PC-9 (cell line): ENCODE measurements at regions not wholly inside any gene's neighbourhood (a gene's known extent, or its start where the extent isn't known, plus 50 kb on each side); places are given as distances from the start of the nearest gene placed in this dataset.

Experiments used
- BruUV-seq: library from RNA; stranded (reverse); fragments of 400-500 nt; replicated peaks from 2 replicates; lab custom pipeline; 2021; lab: Mats Ljungman, UMichigan
- CTCF ChIA-PET: fragments of 300-600 bp; sonication (Branson Sonifier 250); formaldehyde crosslinking; loops from one replicate; lab custom pipeline; 2022; ENCODE audit warnings: antibody characterized with exemption; lab: Charles Lee
- POLR2A ChIA-PET: fragments of 300-600 bp; sonication (Branson Sonifier 250); formaldehyde crosslinking; loops from one replicate; lab custom pipeline; 2022; ENCODE audit warnings: antibody characterized with exemption; ENCODE audit not compliant: unreplicated experiment; lab: Charles Lee
- DNase-seq, 2 experiments: peaks; one replicate each; pipeline versions ENCODE4 v3.0.0 to v3.0.0-alpha.2; 2015 to 2022; ENCODE audit warnings: mixed read lengths in 1 of 2
- H2AFZ ChIP-seq: fragments of 200-600 bp; sonication (generic); 2 replicates; pipeline ENCODE4 v1.8.1; 2017; ENCODE audit warnings: antibody characterized with exemption
- H3F3A ChIP-seq: fragments of 200-600 bp; sonication (generic); 2 replicates; pipeline ENCODE4 v1.8.1; 2017; ENCODE audit warnings: antibody characterized with exemption, mild to moderate bottlenecking, low read depth; ENCODE audit not compliant: insufficient read depth
- H3K27ac ChIP-seq: fragments of 200-600 bp; sonication (generic); 2 replicates; pipeline ENCODE4 v1.6.1; 2016; ENCODE audit warnings: mixed run types
- H3K27me3 ChIP-seq: fragments of 200-600 bp; sonication (generic); 2 replicates; pipeline ENCODE4 v1.6.1; 2016; ENCODE audit warnings: low read depth, mixed run types; ENCODE audit not compliant: insufficient read depth
- H3K36me3 ChIP-seq: fragments of 200-600 bp; sonication (generic); 2 replicates; pipeline ENCODE4 v1.6.1; 2016; ENCODE audit warnings: low read depth, mixed run types
- H3K4me1 ChIP-seq: fragments of 200-600 bp; sonication (generic); replicated peaks from 2 replicates; pipeline ENCODE4 v1.6.1; 2016; ENCODE audit warnings: mixed run types; ENCODE audit not compliant: insufficient read depth
- H3K4me2 ChIP-seq: fragments of 200-600 bp; sonication (generic); 2 replicates; pipeline ENCODE4 v1.6.1; 2017; ENCODE audit warnings: mixed run types
- H3K4me3 ChIP-seq: fragments of 200-600 bp; sonication (generic); 2 replicates; pipeline ENCODE4 v1.6.1; 2016; ENCODE audit warnings: mixed run types
- H3K79me2 ChIP-seq: fragments of 200-600 bp; sonication (generic); 2 replicates; pipeline ENCODE4 v1.6.1; 2017; ENCODE audit warnings: low read depth, mixed run types
- H3K9me2 ChIP-seq: fragments of 200-600 bp; sonication (generic); 2 replicates; pipeline ENCODE4 v1.8.1; 2017; ENCODE audit warnings: mild to moderate bottlenecking; ENCODE audit not compliant: insufficient read depth
- H3K9me3 ChIP-seq: fragments of 200-600 bp; sonication (generic); 2 replicates; pipeline ENCODE4 v1.8.1; 2016; ENCODE audit warnings: low read depth; ENCODE audit not compliant: insufficient read depth
- H4K20me1 ChIP-seq: fragments of 200-600 bp; sonication (generic); 2 replicates; pipeline ENCODE4 v1.8.1; 2017; ENCODE audit not compliant: insufficient read depth
- EZH2 ChIP-seq: fragments of 200-600 bp; sonication (generic); IDR thresholded peaks from 2 replicates; pipeline ENCODE4 v1.8.0; 2017; ENCODE audit warnings: antibody characterized with exemption, low read depth
- intact Hi-C: fragments of 100-400 bp; cut with micrococcal nuclease; formaldehyde crosslinking; loops from one replicate; pipeline ENCODE4 v1.10.0; 2022; ENCODE audit not compliant: unreplicated experiment
- TF ChIP-seq, protein P1 (sequence below): fragments of 200-600 bp; sonication (generic); conservative IDR thresholded peaks from 2 replicates; pipeline ENCODE4 v1.6.1; 2017; ENCODE audit warnings: mixed run types, antibody characterized with exemption, mild to moderate bottlenecking, moderate library complexity

- Histone ChIP-seq H3K4me1 (peaks cover 5% of the 10 kb centered on the region), H3K79me2 (no peaks in the 10 kb centered on the region), H3K4me3 (no peak overlapping the region), H3K27me3 (peaks cover 79% of the 10 kb centered on the region), H3K27ac (no peak overlapping the region), H4K20me1 (no peaks in the 10 kb centered on the region), H3K9me3 (no peaks in the 10 kb centered on the region), H3K9me2 (no peaks in the 10 kb centered on the region), H3K36me3 (no peaks in the 10 kb centered on the region), H2AFZ (no peak overlapping the region), H3F3A (no peaks in the 10 kb centered on the region), H3K4me2 (no peak overlapping the region)
- intact Hi-C loops, result no loop called here
- no TSS peak for BruUV-seq
- ChIA-PET POLR2A (no interaction called here), CTCF (no interaction called here)
- no peak for DNase-seq
- TF ChIP-seq, protein P1, sequence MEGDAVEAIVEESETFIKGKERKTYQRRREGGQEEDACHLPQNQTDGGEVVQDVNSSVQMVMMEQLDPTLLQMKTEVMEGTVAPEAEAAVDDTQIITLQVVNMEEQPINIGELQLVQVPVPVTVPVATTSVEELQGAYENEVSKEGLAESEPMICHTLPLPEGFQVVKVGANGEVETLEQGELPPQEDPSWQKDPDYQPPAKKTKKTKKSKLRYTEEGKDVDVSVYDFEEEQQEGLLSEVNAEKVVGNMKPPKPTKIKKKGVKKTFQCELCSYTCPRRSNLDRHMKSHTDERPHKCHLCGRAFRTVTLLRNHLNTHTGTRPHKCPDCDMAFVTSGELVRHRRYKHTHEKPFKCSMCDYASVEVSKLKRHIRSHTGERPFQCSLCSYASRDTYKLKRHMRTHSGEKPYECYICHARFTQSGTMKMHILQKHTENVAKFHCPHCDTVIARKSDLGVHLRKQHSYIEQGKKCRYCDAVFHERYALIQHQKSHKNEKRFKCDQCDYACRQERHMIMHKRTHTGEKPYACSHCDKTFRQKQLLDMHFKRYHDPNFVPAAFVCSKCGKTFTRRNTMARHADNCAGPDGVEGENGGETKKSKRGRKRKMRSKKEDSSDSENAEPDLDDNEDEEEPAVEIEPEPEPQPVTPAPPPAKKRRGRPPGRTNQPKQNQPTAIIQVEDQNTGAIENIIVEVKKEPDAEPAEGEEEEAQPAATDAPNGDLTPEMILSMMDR, result no peak
- TF ChIP-seq EZH2, result no peak
Measured at GRCh38 chr22:49528420-49528720, 299.3 kb downstream of the BRD1 start.

GRCh38 chr22:49527611-49528419 lies 299.9 kb downstream of the BRD1 start:
- no peak overlapping the region for H3K4me2 ChIP-seq
- ChIA-PET POLR2A (no interaction called here), CTCF (no interaction called here)
- H3K9me2 ChIP-seq, result no peaks in the 10 kb centered on the region
- DNase-seq, result no peak
- H3K9me3 ChIP-seq, result no peaks in the 10 kb centered on the region
- H3K4me1 ChIP-seq, result peaks cover 5% of the 10 kb centered on the region
- H3K4me3 ChIP-seq, result no peak overlapping the region
- H3K27ac ChIP-seq, result no peak overlapping the region
- BruUV-seq, result no TSS peak
- H3K27me3 ChIP-seq, result peaks cover 79% of the 10 kb centered on the region
- H2AFZ ChIP-seq, result no peak overlapping the region
- H3F3A ChIP-seq, result no peaks in the 10 kb centered on the region
- no peak for TF ChIP-seq EZH2
- TF ChIP-seq, protein P1, result no peak
- H3K36me3 ChIP-seq, result no peaks in the 10 kb centered on the region
- no peaks in the 10 kb centered on the region for H3K79me2 ChIP-seq
- H4K20me1 ChIP-seq, result no peaks in the 10 kb centered on the region
- intact Hi-C loops, result no loop called here

GRCh38 chr22:49525801-49526535 lies 301.7 kb downstream of the BRD1 start:
- no peaks in the 10 kb centered on the region for H3K9me2 ChIP-seq
- no peak overlapping the region for H3K4me2 ChIP-seq
- no peaks in the 10 kb centered on the region for H3K79me2 ChIP-seq
- no TSS peak for BruUV-seq
- no peak for DNase-seq
- no peaks in the 10 kb centered on the region for H4K20me1 ChIP-seq
- ChIA-PET POLR2A (no interaction called here), CTCF (no interaction called here)
- peaks cover 5% of the 10 kb centered on the region for H3K4me1 ChIP-seq
- no peaks in the 10 kb centered on the region for H3K36me3 ChIP-seq
- TF ChIP-seq, protein P1, result no peak
- no peak for TF ChIP-seq EZH2
- H3K9me3 ChIP-seq, result no peaks in the 10 kb centered on the region
- no peak overlapping the region for H3K27ac ChIP-seq
- H2AFZ ChIP-seq, result no peak overlapping the region
- H3K27me3 ChIP-seq, result peaks cover 79% of the 10 kb centered on the region
- no peak overlapping the region for H3K4me3 ChIP-seq
- intact Hi-C loops, result no loop called here
- H3F3A ChIP-seq, result no peaks in the 10 kb centered on the region
